HEK293 (cell line): ENCODE measurements at regions not wholly inside any gene's neighbourhood (a gene's known extent, or its start where the extent isn't known, plus 50 kb on each side); places are given as distances from the start of the nearest gene placed in this dataset.
A peak's percentile ranks its signal among the peaks of the same experiment; 100 is the strongest.

Source experiments
- CTCF ChIA-PET: fragments of 350-600 bp; formaldehyde crosslinking; extraction: SDS; loops from one replicate; lab custom pipeline; 2021; ENCODE audit warnings: antibody characterized with exemption; lab: Yijun Ruan, JAX
- POLR2A ChIA-PET: fragments of 300-600 bp; formaldehyde crosslinking; extraction: SDS; loops from one replicate; lab custom pipeline; 2020; ENCODE audit warnings: antibody characterized with exemption, inconsistent platforms; lab: Yijun Ruan, JAX
- H3K27ac ChIP-seq: fragments of 200-500 bp; sonication (Bioruptor generic); 2 replicates; pipeline ENCODE4 v1.5.1; 2014; ENCODE audit warnings: low read depth, low read length, control low read depth, inconsistent platforms; ENCODE audit errors: extremely low read depth
- H3K36me3 ChIP-seq, 2 experiments: fragments of 200-500 bp in 1 of 2; sonication (Bioruptor generic) in 1 of 2; 1 replicate in 1 of 2; 2 replicates in 1 of 2; pipeline ENCODE4 v1.5.1; 2014 to 2017; ENCODE audit warnings: inconsistent platforms in 2 of 2, low read length in 2 of 2; ENCODE audit not compliant: control insufficient read depth in 2 of 2, insufficient read depth in 1 of 2
- H3K4me1 ChIP-seq: fragments of 200-500 bp; sonication (Bioruptor generic); 2 replicates; pipeline ENCODE4 v1.5.1; 2014; ENCODE audit warnings: mild to moderate bottlenecking, low read length, inconsistent platforms; ENCODE audit not compliant: control insufficient read depth, insufficient read depth
- H3K4me3 ChIP-seq: 2 replicates; pipeline ENCODE4 v1.5.1; 2011; ENCODE audit warnings: low read depth, mild to moderate bottlenecking, control low read depth, low read length, moderate library complexity
- H3K9me3 ChIP-seq: fragments of 200-500 bp; sonication (Bioruptor generic); 2 replicates; pipeline ENCODE4 v1.5.1; 2014; ENCODE audit warnings: low read depth, low read length, inconsistent platforms; ENCODE audit not compliant: control insufficient read depth, insufficient read depth
- BCL11B ChIP-seq: fragments of 450-650 bp; formaldehyde crosslinking; IDR thresholded peaks from 2 replicates; pipeline ENCODE4 v1.5.1; 2016; ENCODE audit warnings: low read depth, missing biosample characterization, missing genetic modification characterization
- KLF9 ChIP-seq: fragments of 450-650 bp; formaldehyde crosslinking; IDR thresholded peaks from 2 replicates; pipeline ENCODE4 v1.5.1; 2016; ENCODE audit warnings: missing biosample characterization, missing genetic modification characterization, low read depth
- MEIS1 ChIP-seq: sonication (generic); formaldehyde crosslinking; IDR thresholded peaks from 2 replicates; pipeline ENCODE4 v1.8.1; 2022; ENCODE audit warnings: missing genetic modification reagents, mild to moderate bottlenecking, borderline replicate concordance
- MYNN ChIP-seq: fragments of 450-650 bp; formaldehyde crosslinking; IDR thresholded peaks from 2 replicates; pipeline ENCODE4 v1.5.1; 2016; ENCODE audit warnings: missing biosample characterization, missing genetic modification characterization, borderline replicate concordance
- OSR2 ChIP-seq: fragments of 450-650 bp; formaldehyde crosslinking; IDR thresholded peaks from 2 replicates; pipeline ENCODE4 v1.5.1; 2016; ENCODE audit warnings: missing biosample characterization, missing genetic modification characterization
- PRDM6 ChIP-seq: fragments of 450-650 bp; formaldehyde crosslinking; IDR thresholded peaks from 2 replicates; pipeline ENCODE4 v1.5.1; 2017; ENCODE audit warnings: missing biosample characterization, missing genetic modification characterization
- SCRT1 ChIP-seq: fragments of 450-650 bp; formaldehyde crosslinking; IDR thresholded peaks from 2 replicates; pipeline ENCODE4 v1.5.1; 2016; ENCODE audit warnings: missing biosample characterization, missing genetic modification characterization, borderline replicate concordance
- ZBTB17 ChIP-seq: fragments of 450-650 bp; formaldehyde crosslinking; IDR thresholded peaks from 2 replicates; pipeline ENCODE4 v1.5.1; 2016; ENCODE audit warnings: missing biosample characterization, missing genetic modification characterization
- ZBTB20 ChIP-seq: fragments of 450-650 bp; formaldehyde crosslinking; IDR thresholded peaks from 2 replicates; pipeline ENCODE4 v1.5.1; 2016; ENCODE audit warnings: missing biosample characterization, missing genetic modification characterization
- ZBTB8A ChIP-seq: fragments of 450-650 bp; formaldehyde crosslinking; IDR thresholded peaks from 2 replicates; pipeline ENCODE4 v1.5.1; 2016; ENCODE audit warnings: missing biosample characterization, missing genetic modification characterization
- ZFHX2 ChIP-seq: fragments of 450-650 bp; formaldehyde crosslinking; conservative IDR thresholded peaks from 2 replicates; pipeline ENCODE4 v1.5.1; 2016; ENCODE audit warnings: missing biosample characterization, missing genetic modification characterization
- ZFP3 ChIP-seq: fragments of 450-650 bp; formaldehyde crosslinking; IDR thresholded peaks from 2 replicates; pipeline ENCODE4 v1.5.1; 2016; ENCODE audit warnings: low read depth, missing biosample characterization, missing genetic modification characterization
- ZFP69B ChIP-seq: fragments of 450-650 bp; formaldehyde crosslinking; IDR thresholded peaks from 2 replicates; pipeline ENCODE4 v1.5.1; 2016; ENCODE audit warnings: missing biosample characterization, missing genetic modification characterization
- ZNF132 ChIP-seq: fragments of 450-650 bp; formaldehyde crosslinking; IDR thresholded peaks from 2 replicates; pipeline ENCODE4 v1.5.1; 2017; ENCODE audit warnings: missing biosample characterization, missing genetic modification characterization, borderline replicate concordance
- ZNF175 ChIP-seq: fragments of 450-650 bp; formaldehyde crosslinking; IDR thresholded peaks from 2 replicates; pipeline ENCODE4 v1.5.1; 2016; ENCODE audit warnings: missing biosample characterization, missing genetic modification characterization
- ZNF214 ChIP-seq: fragments of 450-650 bp; formaldehyde crosslinking; IDR thresholded peaks from 2 replicates; pipeline ENCODE4 v1.5.1; 2017; ENCODE audit warnings: missing biosample characterization, mild to moderate bottlenecking, missing genetic modification characterization, borderline replicate concordance
- ZNF335 ChIP-seq: fragments of 450-650 bp; formaldehyde crosslinking; conservative IDR thresholded peaks from 2 replicates; pipeline ENCODE4 v1.5.1; 2016; ENCODE audit warnings: missing biosample characterization, missing genetic modification characterization
- ZNF37A ChIP-seq: fragments of 450-650 bp; IDR thresholded peaks from 2 replicates; pipeline ENCODE4 v1.5.1; 2018; ENCODE audit warnings: missing biosample characterization, missing genetic modification characterization
- ZNF391 ChIP-seq: fragments of 450-650 bp; formaldehyde crosslinking; IDR thresholded peaks from 2 replicates; pipeline ENCODE4 v1.5.1; 2016; ENCODE audit warnings: low read depth, missing biosample characterization, missing genetic modification characterization, borderline replicate concordance
- ZNF585B ChIP-seq: fragments of 450-650 bp; formaldehyde crosslinking; IDR thresholded peaks from 2 replicates; pipeline ENCODE4 v1.5.1; 2016; ENCODE audit warnings: missing biosample characterization, missing genetic modification characterization
- TF ChIP-seq, protein P1 (sequence below): fragments of 450-650 bp; formaldehyde crosslinking; IDR thresholded peaks from 2 replicates; pipeline ENCODE4 v1.5.1; 2017; ENCODE audit warnings: missing biosample characterization, missing genetic modification characterization
- TF ChIP-seq, protein P2 (sequence below): fragments of 450-650 bp; formaldehyde crosslinking; IDR thresholded peaks from 2 replicates; pipeline ENCODE4 v1.5.1; 2016; ENCODE audit warnings: missing biosample characterization, missing genetic modification characterization
- TF ChIP-seq, protein P3 (sequence below): fragments of 450-650 bp; formaldehyde crosslinking; IDR thresholded peaks from 2 replicates; pipeline ENCODE4 v1.5.1; 2016; ENCODE audit warnings: missing biosample characterization, missing genetic modification characterization
- TF ChIP-seq, protein P4 (sequence below): fragments of 450-650 bp; formaldehyde crosslinking; IDR thresholded peaks from 2 replicates; pipeline ENCODE4 v1.5.1; 2016; ENCODE audit warnings: missing biosample characterization, missing genetic modification characterization
- TF ChIP-seq, protein P5 (sequence below): fragments of 450-650 bp; formaldehyde crosslinking; IDR thresholded peaks from 2 replicates; pipeline ENCODE4 v1.5.1; 2017; ENCODE audit warnings: missing biosample characterization, missing genetic modification characterization

DNA sequence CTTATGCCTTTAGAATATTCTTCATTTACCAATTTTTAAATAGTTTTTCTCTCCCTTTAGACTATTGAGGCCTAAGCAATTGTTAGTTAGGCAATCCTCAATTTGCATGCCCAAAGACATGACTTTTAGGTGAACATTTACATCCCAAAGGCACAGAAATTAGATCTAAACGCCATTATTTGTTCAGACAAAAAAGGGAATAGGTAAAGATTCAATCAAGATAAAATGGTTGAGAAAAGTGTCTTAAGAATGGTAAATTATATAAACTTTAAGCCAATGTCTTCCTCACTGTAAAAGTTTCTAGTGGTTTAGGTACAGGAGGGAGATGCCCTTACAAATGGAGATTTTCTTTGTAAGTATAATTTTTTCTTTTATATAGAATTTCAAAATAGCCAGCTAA lies 50.2 kb upstream of the MME start:
- no peaks in the 10 kb centered on the region for H3K4me1 ChIP-seq
- TF ChIP-seq BCL11B (tag by site-specific recombination) (no peak), KLF9 (tag by site-specific recombination) (no peak), ZNF132 (tag by site-specific recombination) (no peak), MYNN (tag by site-specific recombination) (no peak), ZNF214 (tag by site-specific recombination) (no peak), ZNF585B (no peak), ZNF391 (tag by site-specific recombination) (no peak), ZBTB20 (tag by site-specific recombination) (no peak)
- TF ChIP-seq, protein P1, sequence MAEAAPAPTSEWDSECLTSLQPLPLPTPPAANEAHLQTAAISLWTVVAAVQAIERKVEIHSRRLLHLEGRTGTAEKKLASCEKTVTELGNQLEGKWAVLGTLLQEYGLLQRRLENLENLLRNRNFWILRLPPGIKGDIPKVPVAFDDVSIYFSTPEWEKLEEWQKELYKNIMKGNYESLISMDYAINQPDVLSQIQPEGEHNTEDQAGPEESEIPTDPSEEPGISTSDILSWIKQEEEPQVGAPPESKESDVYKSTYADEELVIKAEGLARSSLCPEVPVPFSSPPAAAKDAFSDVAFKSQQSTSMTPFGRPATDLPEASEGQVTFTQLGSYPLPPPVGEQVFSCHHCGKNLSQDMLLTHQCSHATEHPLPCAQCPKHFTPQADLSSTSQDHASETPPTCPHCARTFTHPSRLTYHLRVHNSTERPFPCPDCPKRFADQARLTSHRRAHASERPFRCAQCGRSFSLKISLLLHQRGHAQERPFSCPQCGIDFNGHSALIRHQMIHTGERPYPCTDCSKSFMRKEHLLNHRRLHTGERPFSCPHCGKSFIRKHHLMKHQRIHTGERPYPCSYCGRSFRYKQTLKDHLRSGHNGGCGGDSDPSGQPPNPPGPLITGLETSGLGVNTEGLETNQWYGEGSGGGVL (tag by site-specific recombination): no peak
- TF ChIP-seq, protein P2, sequence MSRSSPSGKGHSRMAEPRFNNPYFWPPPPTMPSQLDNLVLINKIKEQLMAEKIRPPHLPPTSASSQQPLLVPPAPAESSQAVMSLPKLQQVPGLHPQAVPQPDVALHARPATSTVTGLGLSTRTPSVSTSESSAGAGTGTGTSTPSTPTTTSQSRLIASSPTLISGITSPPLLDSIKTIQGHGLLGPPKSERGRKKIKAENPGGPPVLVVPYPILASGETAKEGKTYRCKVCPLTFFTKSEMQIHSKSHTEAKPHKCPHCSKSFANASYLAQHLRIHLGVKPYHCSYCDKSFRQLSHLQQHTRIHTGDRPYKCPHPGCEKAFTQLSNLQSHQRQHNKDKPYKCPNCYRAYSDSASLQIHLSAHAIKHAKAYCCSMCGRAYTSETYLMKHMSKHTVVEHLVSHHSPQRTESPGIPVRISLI (tag by site-specific recombination): no peak
- TF ChIP-seq, all 188 proteins: peak for 0
- POLR2A ChIA-PET: no interaction called here
- Histone ChIP-seq H3K27ac (no peak overlapping the region), H3K9me3 (no peaks in the 10 kb centered on the region), H3K4me3 (no peak overlapping the region), H3K36me3 (no peaks in the 10 kb centered on the region)
- CTCF ChIA-PET: no interaction called here

GRCh38 chr3:155026999-155027591 lies 53.0 kb upstream of the MME start:
- Histone ChIP-seq H3K27ac (no peak overlapping the region), H3K4me3 (no peak overlapping the region), H3K36me3 (no peaks in the 10 kb centered on the region), H3K9me3 (no peaks in the 10 kb centered on the region), H3K4me1 (no peaks in the 10 kb centered on the region)
- ChIA-PET POLR2A (no interaction called here), CTCF (interaction anchor here (0.8 kb wide), 1 partner anchor 355 kb away, joined by 3 read pairs; no protein-coding TSS in a partner anchor)
- TF ChIP-seq ZNF335 (tag by site-specific recombination) (peak; percentile 62), OSR2 (tag by site-specific recombination) (peak; percentile 17; the same call in 1 of the 2 replicates), ZNF37A (no peak), PRDM6 (peak; percentile 44; the same call in 1 of the 2 replicates), ZBTB20 (tag by site-specific recombination) (peak; percentile 98), ZFP69B (tag by site-specific recombination) (no peak), MEIS1 (CRISPR knock-in tag) (no peak), ZNF175 (tag by site-specific recombination) (no peak), ZFHX2 (tag by site-specific recombination) (no peak), SCRT1 (tag by site-specific recombination) (no peak), ZFP3 (no peak), ZBTB8A (tag by site-specific recombination) (0 out of 2 replicates have a peak, but pooled peaks have one; percentile 21), ZBTB17 (tag by site-specific recombination) (peak; percentile 60; the same call in 1 of the 2 replicates)
- TF ChIP-seq, protein P3, sequence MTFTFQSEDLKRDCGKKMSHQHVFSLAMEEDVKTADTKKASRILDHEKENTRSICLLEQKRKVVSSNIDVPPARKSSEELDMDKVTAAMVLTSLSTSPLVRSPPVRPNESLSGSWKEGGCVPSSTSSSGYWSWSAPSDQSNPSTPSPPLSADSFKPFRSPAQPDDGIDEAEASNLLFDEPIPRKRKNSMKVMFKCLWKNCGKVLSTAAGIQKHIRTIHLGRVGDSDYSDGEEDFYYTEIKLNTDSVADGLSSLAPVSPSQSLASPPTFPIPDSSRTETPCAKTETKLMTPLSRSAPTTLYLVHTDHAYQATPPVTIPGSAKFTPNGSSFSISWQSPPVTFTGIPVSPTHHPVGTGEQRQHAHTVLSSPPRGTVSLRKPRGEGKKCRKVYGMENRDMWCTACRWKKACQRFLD (tag by site-specific recombination): no peak
- TF ChIP-seq, protein P4, sequence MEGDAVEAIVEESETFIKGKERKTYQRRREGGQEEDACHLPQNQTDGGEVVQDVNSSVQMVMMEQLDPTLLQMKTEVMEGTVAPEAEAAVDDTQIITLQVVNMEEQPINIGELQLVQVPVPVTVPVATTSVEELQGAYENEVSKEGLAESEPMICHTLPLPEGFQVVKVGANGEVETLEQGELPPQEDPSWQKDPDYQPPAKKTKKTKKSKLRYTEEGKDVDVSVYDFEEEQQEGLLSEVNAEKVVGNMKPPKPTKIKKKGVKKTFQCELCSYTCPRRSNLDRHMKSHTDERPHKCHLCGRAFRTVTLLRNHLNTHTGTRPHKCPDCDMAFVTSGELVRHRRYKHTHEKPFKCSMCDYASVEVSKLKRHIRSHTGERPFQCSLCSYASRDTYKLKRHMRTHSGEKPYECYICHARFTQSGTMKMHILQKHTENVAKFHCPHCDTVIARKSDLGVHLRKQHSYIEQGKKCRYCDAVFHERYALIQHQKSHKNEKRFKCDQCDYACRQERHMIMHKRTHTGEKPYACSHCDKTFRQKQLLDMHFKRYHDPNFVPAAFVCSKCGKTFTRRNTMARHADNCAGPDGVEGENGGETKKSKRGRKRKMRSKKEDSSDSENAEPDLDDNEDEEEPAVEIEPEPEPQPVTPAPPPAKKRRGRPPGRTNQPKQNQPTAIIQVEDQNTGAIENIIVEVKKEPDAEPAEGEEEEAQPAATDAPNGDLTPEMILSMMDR (tag by site-specific recombination): no peak
- TF ChIP-seq, protein P5, sequence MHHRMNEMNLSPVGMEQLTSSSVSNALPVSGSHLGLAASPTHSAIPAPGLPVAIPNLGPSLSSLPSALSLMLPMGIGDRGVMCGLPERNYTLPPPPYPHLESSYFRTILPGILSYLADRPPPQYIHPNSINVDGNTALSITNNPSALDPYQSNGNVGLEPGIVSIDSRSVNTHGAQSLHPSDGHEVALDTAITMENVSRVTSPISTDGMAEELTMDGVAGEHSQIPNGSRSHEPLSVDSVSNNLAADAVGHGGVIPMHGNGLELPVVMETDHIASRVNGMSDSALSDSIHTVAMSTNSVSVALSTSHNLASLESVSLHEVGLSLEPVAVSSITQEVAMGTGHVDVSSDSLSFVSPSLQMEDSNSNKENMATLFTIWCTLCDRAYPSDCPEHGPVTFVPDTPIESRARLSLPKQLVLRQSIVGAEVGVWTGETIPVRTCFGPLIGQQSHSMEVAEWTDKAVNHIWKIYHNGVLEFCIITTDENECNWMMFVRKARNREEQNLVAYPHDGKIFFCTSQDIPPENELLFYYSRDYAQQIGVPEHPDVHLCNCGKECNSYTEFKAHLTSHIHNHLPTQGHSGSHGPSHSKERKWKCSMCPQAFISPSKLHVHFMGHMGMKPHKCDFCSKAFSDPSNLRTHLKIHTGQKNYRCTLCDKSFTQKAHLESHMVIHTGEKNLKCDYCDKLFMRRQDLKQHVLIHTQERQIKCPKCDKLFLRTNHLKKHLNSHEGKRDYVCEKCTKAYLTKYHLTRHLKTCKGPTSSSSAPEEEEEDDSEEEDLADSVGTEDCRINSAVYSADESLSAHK: 0 out of 2 replicates have a peak, but pooled peaks have one; percentile 10
